Anterior cingulate cortex (tissue), 58 donors: ENCODE measurements at regions not wholly inside any gene's neighbourhood (a gene's known extent, or its start where the extent isn't known, plus 50 kb on each side); places are given as distances from the start of the nearest gene placed in this dataset.
"Not testable (repeated sequence)": the region's sequence is repeated elsewhere in the genome, so short reads cannot be mapped to it uniquely, and the experiment has no call there.

Experiments used
- DNase-seq, 58 donors: peaks; one replicate each; lab custom pipeline; 2025; lab: John Stamatoyannopoulos, UW

DNA sequence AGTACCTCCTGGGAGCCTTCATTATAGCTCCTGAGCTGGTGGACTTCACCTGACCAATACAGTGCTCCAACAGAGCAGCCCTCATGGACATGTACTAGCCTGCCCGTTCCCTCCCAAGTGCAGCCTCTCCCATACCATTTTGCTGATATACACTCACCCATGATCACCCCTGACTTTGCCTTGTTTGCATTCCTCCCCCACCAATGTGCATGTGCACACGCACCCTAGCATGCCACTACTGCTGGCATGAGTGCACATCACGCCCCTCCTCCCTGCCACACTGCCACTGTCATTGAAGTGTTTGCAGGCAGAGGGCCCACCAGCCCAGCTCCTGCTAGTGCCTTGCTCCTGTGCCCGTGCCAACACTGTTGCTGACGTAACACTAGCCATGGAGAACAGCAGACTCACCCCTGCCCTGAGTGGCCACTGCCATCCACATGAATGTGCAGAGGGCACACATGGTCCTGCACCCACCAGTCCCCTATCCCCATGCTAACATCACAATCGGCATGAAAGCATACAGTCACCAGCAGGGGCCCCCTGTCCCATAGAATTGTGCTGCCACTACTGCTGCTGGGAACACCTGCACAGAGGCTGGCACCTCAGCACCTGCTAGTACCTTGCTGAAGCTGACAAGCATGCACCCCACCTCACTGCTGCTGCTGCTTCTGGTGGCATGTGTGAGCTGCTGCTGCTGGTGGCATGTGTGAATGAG, 110.3 kb downstream of the SINHCAF start:
- DNase-seq = no peak

DNA sequence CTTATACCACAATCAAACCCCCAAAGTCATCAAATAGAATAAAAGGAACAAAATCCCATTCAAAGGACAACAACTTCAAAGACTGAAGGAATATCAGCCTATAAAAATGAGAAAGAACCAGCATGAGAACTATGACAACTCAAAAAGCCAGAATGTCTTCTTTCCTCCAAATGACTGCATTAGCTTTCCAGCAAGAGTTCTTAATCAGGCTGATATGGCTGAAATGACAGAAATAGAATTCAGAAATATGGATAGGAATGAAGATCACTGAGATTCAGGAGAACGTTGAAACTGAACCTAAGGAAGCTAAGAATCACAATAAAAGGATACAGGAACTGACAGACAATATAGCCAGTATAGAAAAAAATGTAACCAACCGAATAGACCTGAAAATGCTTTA, 109.5 kb downstream of the SINHCAF start:
- DNase-seq = no peak

DNA sequence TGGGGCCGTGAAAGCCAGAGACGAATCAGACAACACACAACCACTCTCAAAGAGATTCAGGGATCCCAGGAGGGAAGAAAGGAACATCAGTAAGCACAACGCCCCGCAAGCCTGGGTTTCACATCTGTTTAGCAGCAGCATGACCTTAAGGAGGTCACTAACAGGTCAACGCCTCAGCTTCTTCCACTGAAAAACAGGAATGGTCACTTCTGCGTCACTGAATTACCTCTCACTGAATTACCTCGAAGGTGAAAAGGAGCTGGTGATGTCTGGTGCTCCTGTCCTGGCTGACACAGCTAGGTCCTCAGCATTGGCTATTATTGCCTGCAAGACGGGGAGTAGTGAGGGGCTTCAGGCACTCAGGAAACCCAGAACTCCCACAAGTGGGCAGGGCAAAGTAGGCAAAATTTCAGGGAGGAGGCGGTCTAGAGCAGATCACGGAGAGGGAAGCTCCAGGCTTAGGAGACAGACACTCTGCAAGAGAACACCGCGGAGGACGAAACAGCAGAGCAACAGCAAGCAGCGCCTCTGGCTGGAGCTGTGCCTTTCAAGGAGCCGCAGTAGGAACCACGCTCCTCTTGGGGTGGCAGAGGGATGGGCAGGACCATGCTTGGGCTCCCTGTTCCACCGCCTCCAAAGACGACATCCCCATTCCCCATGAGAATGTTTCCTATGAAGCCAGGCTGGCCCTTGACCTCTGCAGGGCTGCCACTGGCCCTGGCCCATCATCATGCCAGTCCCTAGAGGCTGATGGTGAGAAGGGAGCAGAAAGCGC, 108.4 kb downstream of the SINHCAF start:
- DNase-seq = no peak

DNA sequence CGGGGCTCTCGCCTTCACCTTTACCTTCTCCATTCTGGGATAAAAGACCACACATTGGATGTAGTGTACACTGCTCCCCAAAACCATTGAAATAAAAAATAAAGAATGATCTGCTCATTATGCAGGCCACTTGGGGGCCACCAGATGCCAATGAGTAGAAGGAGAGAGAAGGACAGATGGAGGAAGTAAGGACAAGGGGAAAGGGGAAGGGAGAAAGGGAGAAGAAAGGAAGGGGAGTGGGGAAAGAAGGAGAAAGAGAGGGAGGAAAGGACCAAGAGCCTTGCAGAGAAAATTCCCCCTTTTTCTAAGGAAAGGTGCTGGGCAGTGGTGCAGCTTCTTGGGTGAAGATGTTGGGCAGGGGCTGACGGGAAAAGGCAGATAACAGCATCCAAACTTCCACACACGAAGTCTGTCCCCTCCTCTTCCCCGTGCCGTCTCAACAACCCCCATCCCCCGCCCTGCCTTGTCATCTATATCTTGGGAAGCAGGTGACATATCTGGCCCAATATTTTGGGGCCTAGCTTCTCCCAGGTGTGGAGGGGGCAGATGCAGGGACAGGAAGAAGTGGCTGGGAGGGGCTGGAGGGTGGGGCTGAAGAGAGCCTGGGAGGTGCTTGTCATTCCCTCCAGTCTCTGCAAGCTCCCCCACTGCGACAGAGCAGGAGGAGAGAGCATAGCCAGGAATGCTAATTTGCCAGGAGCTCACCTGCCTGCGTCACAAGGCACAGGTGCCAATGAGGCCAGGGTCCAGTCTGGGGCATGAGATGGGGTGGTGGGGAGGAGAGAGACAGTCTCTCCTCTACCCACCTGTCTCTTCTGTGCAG, 107.5 kb downstream of the SINHCAF start:
- no peak for DNase-seq

DNA sequence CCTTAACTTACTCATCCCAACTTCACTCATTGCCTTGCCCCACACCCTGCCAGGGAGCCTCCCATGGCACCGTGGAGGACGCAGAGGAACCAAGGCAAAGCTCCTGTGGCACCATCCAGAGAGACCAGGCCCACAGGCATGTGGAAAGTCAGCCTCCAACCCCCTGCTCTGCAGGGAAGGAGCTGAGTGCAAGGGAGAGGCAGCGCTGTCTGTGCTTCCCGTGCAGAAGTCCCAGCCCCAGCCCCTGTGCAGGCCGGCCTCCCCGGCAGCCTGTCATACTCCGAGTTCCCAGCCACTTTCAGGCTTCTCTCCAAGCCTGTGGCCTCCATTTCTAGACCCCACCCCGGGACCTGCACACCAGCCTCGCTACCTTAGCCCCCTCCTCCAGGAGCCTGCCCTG, 106.4 kb downstream of the SINHCAF start:
- DNase-seq = no peak

DNA sequence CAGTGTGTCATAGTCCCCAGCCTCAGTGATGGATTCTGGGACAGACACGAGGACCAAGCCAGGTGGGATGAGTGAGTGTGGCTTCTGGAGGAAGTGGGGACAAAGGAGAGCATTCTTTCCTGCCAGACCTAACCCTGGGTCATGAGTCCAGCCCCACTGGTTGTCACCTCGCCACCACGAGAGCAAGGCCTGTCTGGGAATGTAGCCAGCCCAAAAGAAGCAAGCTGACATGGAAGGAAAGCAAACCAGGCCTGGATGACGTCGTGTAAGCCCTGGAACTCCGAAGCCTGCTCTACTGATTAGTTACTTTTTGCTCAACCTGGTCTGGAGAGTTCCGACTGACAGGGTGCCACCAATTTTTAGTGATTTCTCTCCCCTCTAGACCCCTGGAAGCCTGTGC, 105.9 kb downstream of the SINHCAF start:
- DNase-seq = peak in 1 of 58 donors; percentile 6

DNA sequence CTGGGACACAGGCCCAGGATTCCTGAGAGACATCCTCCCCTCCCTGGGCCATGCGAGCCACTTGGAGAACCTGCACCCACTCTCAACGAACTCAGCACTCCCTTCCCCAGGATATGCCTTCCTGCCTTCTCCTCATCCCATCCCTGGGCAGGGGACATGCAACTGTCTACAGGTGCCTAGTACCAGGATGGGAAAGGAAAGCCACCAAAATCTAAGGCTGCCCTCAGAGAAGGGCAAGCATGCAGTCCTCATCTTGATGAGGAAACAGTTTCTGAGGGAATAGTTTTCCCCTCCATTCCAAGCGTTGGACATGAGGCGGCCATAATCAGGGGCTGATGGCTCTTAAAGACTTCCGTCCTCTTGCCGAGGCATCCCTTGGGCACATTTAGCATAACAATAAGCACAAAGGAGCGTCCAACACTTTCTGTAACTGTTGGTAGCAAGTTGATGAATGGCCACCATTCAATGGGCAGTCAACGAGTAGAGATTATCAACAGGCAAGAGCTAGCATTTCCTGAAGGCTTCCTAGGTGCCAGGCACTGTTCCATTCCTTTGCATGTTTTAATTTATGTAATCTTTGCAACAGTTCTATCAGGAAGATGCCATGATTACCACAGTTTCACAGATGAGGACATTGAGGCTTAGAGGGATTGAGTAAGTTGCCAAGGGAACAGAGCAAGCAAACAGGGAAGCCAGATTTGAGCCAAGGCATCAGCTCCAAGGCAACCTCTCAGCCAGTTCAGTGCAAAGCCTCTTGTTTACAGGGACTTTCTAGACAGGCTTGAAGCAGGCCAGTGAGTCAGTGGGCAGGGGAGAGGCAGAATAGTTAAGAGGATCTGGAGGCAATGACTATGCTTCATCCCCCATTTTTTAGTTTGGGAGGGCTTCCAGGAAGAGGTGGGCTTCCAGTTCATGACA, 105.1 kb downstream of the SINHCAF start:
- DNase-seq = peak in 13 of 58 donors; percentile 13 to 58 (median 27)

DNA sequence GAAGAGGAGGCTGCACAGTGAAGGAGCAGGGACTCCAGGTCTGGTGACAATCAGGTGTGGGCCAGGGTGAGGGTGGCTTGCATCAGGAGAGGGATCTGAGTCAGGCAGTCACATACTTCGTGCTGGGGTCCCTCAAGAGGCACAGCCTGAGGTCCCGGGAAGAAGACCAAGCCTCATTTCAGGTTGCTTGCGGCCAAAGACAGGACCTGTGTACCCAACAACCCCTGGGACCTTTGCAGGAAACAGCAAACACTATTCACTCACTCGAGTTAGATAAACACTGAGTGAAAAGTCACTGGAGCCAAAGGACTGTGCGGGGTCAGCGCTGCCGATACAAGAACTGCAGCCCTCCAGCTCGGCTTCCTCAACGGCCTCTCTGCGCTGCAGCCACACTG, 104.4 kb downstream of the SINHCAF start:
- no peak for DNase-seq

DNA sequence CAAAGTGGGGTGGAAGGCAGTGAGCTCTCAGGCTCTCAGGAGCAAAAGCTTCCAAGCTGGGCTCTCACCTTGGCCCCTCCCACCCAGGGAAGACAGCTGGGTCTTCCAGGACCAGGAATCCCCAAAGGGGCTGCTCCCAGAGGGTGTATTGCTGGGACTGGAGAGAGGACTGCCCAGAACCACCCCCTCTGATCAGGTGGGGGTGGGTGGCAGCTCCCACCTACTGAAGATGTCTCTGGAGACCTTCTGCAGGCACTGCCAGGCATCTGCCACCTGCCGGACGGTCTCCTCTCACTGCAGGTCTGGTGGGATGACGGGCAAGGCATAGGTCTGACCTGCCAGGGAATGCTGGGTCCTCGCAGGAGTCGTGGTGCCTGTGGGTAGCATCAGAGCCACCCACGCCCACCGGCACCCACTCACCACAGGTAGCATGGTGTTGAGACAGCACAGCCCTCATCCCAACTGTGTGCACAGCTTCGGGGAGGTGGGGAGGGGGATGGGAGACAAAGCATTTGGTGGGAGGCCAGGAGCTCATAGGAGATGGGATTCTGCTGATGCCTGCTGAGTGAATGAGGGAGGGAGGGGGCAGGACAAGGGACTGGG, 103.2 kb downstream of the SINHCAF start:
- no peak for DNase-seq

DNA sequence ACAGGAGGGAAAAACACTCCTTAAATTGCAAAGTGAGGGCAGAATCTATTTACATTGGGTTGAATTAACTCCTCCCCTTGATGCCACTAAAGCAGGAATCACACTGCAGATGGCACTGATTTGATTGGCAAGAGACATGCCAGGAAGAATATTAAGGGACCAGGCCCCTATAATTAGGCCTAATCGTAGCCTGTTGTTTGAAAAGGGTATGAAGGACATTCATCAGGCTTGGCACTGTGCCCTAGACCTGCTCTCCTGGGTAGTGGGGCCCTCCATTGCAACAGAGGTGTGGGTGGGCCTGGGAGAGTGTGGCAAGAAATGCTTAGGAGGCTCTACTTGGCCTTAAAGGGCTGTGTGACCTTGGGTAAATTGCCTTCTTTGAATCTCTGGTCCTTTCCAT, 102.3 kb downstream of the SINHCAF start:
- not testable (repeated sequence) for DNase-seq

DNA sequence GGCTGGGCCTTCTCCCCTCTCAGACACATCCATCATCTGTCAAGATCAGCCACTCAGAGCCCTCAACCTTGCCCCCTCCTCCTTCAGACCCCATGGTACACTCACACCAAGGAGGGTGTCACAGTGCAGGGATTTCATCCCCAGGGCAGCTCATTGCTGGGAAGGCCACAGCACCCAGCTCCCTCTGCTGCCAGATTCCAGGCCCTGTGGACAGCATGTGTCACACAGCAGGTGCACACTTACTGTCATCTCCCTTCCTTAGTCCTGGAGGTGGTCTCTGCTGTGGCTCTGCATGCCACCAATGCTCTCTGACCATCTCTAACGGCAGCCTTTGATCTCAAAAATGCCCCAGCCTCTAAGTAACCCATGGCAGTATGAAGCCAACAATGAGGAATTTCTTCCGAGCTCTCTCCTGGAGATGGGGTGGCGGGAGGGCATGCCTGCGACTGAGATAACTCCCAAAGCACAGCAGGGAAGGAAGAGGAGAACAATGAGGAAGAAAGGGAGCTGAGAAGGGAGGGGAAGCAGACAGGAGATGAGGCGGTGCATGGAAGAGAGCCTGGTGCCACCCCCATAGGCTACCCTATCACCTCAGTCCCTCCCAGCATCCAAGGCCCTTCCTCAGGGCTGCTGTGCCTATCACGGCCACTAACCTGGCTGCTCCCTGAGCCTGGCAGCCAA, 101.0 kb downstream of the SINHCAF start:
- no peak for DNase-seq

DNA sequence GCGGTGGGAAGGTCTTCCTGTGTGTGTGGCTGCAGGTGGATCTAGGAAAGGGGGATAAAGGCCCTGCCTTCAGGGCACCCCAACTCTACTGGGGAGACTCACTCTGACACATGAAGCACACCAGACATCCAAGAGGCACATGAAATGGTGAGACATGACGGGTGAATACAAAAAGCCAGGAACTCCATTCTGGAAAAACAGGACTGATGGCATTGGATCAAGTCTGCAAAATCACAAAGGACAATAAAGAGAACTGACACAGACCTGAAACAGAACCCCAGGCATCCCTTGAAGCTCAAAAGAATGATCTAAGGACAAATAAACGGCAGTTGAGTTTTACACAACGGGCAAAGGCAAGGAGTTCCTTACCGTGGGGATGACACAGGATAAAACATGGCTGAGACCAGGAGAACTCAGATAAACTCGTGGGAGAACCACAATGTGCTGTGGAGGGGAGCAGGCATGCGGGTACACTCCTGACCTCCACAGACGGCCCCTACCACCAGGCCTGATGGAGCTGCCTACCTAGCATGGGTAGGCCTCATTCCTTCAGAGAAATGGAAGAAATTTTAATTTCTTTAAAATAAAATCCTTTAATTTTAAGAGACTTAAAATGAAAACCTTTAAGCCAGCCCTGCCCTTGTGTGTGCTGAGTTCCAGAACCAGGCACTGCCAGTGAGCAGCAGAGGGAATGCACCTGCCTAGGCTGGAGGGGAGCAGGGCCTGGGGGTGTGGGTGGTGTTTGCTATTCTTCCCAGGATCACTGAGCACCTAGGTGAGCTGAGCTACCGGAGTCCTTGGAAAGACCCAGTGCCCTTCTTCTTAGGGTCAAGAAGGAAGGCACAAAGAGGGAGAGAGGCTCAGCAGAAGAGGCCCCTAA, 100.1 kb downstream of the SINHCAF start:
- no peak for DNase-seq

DNA sequence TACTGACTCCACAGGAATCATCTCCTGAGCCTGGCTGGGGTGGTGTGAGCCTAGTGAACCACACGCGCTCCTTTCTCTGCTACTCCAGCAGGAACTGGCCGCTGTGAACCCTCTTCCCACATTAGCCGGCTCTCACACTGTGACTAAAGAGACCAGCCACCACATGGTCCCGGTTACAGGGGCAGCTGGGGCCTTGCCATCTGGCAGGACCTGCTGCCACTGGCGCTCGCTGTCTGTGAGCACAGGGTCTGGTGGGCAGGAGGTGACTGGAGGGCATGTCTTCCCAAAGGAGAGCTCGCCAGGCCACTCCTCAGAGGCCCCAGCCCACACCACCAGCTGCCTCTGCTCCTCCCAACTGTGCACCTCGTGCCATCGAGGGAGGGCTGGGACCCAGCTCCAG, 99.3 kb downstream of the SINHCAF start:
- peak in 24 of 58 donors; percentile 5 to 63 (median 26) for DNase-seq

DNA sequence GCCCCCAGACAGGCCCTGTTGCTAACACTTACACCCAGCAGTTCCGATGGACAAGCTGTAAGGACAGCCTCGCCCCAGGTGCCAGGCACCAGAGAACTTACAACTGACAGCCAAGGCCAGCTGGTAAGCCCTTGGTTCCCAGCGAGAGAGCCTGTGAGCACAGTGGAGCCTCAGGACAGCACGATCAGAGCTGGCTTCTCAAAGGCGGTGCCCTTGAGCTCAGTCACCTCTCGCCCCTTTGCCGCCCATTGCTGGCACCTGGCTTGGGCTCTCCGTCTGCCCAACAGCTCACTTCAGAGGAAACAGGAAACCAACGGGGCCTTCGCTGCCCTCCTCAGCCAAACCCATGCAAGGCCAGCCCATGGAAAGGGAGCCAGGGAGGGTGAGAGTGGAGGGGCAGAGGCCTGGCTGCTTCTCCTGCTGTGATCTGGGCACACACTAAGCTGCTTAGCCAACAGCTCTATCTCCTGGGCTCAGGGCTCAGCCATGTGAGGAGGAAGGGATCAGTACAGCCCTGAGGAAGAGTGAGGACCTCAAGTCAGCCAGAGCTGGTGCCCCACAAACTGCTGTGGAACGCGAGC, 98.5 kb downstream of the SINHCAF start:
- peak in 2 of 58 donors; percentile 23 for DNase-seq

DNA sequence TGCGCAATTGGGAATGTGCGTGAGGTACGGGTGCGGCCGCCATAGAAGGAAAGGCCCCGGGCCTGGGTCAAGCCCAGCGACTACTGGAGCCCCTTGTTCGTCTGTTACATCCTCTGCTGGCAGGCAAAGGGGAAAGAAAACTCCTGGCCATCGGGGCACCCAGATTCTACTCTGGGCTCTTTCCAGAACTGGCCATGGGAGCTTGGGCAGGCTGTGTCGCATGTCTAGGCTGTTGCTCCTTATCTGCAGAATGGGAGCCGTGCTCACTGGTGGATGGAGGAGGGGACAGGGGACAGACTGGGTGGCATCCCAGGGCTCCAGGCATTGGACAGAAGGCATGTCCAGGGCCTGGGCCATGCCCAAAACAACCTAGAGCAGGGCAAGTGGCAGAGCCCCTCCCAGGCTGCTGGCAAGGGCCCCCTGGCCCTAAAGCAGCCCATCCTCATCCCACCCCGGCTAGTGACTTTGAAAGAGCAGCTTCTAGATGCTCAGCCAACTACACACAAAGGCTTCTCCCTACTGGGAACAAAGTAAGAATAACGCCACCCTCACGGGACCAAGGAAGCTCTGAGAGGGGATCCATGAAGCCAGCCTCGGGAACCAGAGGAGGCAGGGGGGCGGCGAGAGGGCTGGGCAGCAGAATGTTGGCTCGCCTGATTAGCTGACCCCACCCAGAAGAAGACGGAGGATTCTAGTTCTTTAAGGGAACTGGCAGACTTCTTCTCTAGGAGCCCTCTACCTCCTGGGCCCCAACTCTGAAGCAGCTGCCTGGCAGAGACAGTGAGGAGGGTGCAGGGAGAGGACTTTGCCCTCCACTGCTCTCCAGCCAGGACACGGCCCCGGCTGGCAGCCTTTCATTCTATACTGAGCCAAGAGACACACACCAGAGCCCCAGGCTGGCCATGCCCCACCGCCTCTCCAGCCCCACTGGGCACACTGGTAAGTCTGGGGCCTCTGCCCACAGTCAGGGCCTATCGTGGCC, 96.8 kb downstream of the SINHCAF start:
- peak in 30 of 58 donors; percentile 7 to 76 (median 34) for DNase-seq

DNA sequence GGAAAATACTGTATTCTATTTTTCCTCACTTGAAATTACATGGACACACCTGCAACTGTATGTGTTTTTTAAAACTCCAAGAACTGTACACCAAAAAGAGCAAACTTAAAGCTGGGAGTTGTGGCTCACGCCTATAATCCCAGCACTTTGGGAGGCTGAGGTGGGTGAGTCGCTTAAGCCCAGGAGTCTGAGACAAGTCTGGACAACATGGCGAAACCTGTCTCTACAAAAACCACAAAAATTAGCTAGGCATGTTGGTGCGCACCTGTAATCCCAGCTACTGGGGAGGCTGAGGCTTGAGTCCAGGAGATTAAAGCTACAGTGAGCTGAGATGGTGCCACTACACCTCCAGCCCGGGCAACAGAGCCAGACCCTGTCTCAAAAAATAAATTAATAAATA, 95.9 kb downstream of the SINHCAF start:
- DNase-seq = no peak
